ENCODE measurements at regions not wholly inside any gene's neighbourhood (a gene's known extent, or its start where the extent isn't known, plus 50 kb on each side); places are given as distances from the start of the nearest gene placed in this dataset.
"Not testable (repeated sequence)": the region's sequence is repeated elsewhere in the genome, so short reads cannot be mapped to it uniquely, and the experiment has no call there.

DNA sequence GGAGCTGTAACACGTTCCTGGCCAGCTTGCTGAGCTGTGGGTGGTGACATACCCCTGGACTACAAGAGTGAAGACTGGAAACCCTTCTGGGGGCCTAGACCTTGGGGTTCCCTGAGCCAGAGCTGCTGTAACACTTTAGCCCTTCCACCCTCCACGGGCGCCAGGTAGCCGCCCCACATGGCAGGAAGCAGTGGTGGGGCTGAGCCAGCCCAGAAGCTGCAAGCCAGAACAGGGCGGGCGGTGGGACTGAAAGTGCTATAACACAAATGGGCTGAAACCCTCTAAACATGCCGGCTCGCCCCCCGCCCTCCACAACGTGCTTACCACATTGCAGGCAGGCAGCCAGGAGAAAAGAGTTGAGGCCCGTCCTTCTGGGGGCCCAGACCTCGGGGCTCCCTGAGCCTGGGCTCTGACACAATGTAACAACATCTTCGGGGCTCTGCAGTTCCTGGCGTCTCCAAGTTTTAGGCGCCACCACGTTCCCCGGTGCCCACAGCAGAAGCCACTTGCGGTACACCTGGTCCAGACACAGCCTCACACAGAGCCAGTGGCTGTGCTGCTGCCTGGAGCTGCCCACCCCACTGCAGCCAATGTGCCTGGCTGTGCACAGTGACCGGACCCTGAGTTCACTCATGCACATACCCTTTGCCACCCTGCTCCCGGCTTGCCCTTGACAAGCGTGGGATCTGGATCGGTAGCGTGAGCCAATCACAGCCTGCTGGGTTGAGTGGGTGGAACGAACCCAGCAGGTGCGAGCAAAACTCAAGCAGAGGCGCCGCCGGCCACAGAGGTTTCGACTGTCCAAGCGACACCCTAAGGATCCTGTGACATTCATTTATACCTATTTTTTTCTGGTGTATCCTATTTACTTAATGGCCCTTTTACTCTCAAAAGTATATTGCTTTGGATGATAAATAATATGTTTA, 127.4 kb upstream of the FHL2 start:
- no peak for DNase-seq

DNA sequence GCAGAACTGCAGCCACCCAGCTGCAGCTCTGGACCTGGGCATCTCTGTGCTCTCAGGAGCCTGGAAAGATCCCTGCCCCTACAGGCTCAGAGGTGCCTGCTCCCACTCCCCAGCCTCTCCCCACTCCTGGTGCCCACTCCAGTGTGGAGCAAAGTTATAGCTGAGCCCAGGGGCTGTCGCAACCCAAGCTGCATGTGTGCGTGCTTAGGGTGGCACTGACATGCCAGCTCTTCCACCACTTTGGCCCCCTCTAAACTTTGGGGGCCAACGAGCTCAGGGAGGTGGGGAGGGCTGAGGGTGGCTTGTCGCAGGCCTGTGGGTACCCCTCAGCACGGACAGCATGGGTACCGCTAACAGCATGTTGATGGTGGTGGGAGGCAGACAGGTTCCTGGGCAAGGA, 126.3 kb upstream of the FHL2 start:
- no peak for DNase-seq

- no peak for DNase-seq
Measured at GRCh38 chr2:105522645-105523044, 123.8 kb upstream of the FHL2 start.

GRCh38 chr2:105521616-105522015, 122.8 kb upstream of the FHL2 start:
- no peak for DNase-seq

- peak; percentile 32 for DNase-seq
Measured at GRCh38 chr2:105521176-105521575, 122.3 kb upstream of the FHL2 start.

DNA sequence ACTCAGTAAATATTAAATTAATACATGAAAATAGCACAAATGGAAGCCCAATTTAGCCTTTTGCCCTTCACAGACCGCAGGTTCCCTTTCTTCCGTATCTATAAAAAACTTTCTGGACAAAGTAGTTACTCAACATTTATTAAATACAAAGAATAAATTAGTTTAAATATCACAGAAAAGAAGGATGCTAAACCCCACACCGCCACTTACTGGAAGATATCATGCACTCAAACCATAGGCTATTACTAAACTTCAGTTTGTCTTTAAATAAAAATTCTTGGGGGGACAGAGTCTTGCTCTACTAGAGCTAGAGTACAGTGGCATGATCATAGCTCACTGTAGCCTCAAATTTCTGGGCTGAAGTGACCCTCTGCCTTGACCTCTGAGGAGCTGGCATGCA, 120.7 kb upstream of the FHL2 start:
- no peak for DNase-seq

DNA sequence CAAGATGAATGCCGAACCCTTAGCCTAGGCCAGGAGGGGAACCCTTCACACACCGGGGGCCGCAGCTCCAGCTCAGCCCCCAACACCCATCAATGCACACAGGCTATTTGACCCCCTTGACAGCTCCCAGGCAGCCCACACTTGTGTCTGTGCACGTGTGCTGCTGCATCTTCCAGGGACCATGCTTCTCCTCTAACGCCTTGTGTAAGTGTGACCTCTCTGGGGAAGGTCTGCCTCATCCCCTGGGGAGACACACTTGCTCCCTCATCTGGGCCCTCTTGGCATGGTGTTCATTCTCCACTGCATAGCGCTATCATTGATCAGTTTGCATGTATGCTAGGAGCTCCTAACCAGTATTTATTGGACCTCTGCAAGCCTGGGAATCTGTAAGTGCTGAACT, 120.0 kb upstream of the FHL2 start:
- DNase-seq, result peak; percentile 21

DNA sequence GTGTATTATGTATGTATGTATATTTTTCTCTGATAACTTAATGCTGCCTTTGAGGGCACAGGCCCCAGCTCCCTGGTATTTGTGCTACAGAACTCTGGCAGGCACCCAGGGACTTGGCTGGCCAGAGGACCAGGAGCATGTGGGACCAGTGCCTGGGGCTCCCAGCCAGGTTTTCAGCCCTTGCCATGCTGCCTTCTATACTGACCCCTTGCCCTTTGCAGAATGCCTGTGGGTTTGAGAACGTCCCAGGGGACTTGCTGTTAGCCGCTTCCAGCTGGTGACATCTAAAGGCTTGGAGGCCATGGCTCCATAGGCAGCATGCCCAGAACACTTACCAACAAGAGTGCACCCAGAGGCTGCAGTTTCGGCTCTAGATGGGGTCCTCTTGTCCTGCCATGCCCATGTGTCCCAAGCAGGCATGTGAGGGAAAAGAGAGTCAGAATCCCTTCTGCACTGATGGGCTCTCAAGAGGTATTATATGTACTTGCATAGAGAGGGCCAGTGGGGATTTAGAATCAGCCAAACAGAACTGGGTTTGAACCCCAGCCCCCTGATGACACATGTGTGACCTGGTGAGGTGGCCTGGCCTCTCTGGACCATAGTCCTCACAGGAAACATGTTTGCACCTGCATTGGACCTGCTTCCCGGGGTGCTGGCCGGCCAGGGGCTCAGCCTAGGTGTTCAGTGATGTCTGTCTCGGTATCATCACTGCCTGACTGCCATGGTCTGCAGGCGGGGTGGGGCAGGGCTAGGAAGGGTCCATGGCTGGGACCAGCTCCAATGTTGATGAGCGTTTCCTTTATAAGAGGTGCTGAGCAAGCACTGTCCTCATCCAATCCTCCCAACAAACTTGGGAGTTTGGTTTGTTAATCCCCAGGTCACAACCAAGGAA, 119.2 kb upstream of the FHL2 start:
- DNase-seq, result peak; percentile 62

GRCh38 chr2:105515581-105516415, 116.9 kb upstream of the FHL2 start:
- DNase-seq, result no peak

GRCh38 chr2:105514576-105514975, 115.7 kb upstream of the FHL2 start:
- no peak for DNase-seq

- DNase-seq, result peak; percentile 37
Measured at GRCh38 chr2:105510761-105511528, 112.1 kb upstream of the FHL2 start.

GRCh38 chr2:105509269-105510086, 110.6 kb upstream of the FHL2 start:
- no peak for DNase-seq

GRCh38 chr2:105506860-105507259, 108.0 kb upstream of the FHL2 start:
- not testable (repeated sequence) for DNase-seq

DNA sequence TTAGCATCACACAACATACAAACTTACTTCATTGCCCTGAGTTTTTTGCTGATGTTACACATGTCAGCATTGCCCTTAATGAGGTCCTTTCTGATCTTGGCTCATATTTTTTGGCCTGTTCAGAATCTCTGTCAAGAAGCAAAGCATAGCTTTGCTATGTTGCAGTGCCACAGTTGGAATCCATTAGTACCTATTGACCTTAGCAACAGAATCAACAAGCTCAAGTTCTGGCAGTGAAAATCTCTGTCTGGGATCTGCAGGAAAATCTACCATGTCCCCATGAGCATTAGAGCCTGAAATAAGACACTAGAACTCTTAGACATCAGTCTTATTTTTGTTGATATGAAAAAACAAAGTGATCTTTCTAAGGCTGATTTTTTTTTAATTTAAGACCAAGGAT, 105.6 kb upstream of the FHL2 start:
- no peak for DNase-seq

- peak; percentile 21 for DNase-seq
Measured at GRCh38 chr2:105502625-105503334, 103.9 kb upstream of the FHL2 start.

DNA sequence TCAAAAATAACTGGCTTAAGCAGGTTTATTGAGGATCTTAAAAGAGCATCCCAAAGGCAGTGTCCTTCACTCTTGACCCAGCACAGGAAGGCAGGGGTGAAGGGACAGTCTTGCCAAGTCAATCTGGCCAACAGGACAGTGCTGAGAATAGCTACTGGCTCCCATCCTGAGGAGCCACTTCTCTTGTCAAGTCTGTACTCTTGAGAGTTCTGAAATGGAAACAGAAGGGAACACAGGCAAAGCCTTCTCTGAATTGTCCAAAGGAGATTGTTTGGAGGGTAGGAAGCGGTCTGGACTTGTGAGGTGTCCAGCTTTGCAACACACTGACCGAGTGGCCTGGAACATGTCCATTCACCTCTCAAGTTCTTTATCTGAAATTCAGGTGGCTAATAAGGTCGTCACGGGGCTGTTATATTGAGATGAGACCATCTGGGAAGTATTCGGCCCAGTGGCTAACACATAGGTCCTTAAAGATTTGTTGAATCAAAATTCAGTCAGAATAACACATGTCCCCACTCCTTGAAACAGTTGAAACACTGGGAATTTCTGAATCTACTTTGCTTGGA, 99.5 kb upstream of the FHL2 start:
- no peak for DNase-seq

DNA sequence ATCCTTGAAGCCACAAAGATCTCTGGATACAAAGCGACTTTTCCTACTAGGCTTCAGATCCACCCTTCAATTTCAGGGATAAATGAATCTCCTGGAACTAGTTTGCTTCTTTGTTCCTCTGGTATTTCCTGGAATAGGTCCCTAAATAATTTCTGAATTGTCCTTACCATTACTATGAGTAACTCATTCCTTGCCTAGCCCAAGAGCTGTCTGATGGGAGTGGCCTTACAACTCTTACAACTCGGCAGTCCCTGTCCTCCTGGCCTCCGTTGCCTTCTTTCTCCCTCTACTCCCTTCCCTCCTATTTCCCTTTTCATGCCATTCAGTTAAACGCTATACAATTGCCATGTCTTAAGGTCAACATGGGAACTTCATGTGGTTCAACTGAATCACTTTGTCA, 98.2 kb upstream of the FHL2 start:
- DNase-seq, result no peak

GRCh38 chr2:105496271-105496670, 97.4 kb upstream of the FHL2 start:
- DNase-seq, result no peak

DNA sequence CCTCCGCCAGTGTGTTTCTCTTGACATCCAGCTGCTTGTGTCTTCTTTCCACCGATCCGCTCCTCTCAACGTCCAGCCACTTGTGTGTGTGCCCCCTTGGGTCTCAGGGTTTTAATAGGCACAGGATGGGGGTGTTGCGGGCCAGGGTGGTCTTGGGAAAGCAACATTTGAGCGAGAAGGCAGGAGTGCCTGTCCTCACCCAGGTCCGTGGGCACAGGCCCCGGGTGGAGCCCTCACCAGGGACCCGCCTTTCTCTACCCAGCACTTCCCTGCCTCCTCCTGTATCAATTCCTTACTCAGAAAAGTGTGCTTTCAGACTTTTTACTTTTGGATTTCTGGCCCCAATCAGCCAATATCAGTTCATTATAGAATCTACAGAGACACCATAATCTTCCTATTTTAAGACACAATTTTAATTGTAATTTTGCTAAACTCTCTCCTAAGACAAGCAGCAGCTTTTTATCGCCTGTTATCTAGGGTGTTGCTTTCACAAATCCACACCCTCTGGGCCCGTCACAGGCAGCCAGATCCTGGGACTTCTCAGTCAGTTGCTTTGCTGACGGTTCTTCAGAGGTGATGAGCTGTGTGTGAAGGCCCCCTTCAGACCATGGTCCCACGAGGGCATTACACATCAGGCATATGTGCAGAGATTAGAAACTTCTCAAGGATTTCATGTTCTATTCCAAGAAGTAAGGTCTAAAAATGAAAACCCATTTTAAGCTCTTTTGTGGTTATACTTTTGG, 96.0 kb upstream of the FHL2 start:
- DNase-seq, result no peak
